ENCODE measurements at regions not wholly inside any gene's neighbourhood (a gene's known extent, or its start where the extent isn't known, plus 50 kb on each side); places are given as distances from the start of the nearest gene placed in this dataset.

GRCh38 chr16:5815570-5816237 lies 718.1 kb upstream of the EEF2KMT start:
- TF ChIP-seq POLR2A (IDR thresholded peaks at IDR 0.05) (no peak), CTCF (IDR thresholded peaks at IDR 0.05) (no peak)
